PC-9 (cell line): ENCODE measurements at regions not wholly inside any gene's neighbourhood (a gene's known extent, or its start where the extent isn't known, plus 50 kb on each side); places are given as distances from the start of the nearest gene placed in this dataset.

Experiments used
- BruUV-seq: library from RNA; stranded (reverse); fragments of 400-500 nt; replicated peaks from 2 replicates; lab custom pipeline; 2021; lab: Mats Ljungman, UMichigan
- CTCF ChIA-PET: fragments of 300-600 bp; sonication (Branson Sonifier 250); formaldehyde crosslinking; loops from one replicate; lab custom pipeline; 2022; ENCODE audit warnings: antibody characterized with exemption; lab: Charles Lee
- POLR2A ChIA-PET: fragments of 300-600 bp; sonication (Branson Sonifier 250); formaldehyde crosslinking; loops from one replicate; lab custom pipeline; 2022; ENCODE audit warnings: antibody characterized with exemption; ENCODE audit not compliant: unreplicated experiment; lab: Charles Lee
- DNase-seq, 2 experiments: peaks; one replicate each; pipeline versions ENCODE4 v3.0.0 to v3.0.0-alpha.2; 2015 to 2022; ENCODE audit warnings: mixed read lengths in 1 of 2
- H2AFZ ChIP-seq: fragments of 200-600 bp; sonication (generic); 2 replicates; pipeline ENCODE4 v1.8.1; 2017; ENCODE audit warnings: antibody characterized with exemption
- H3F3A ChIP-seq: fragments of 200-600 bp; sonication (generic); 2 replicates; pipeline ENCODE4 v1.8.1; 2017; ENCODE audit warnings: antibody characterized with exemption, mild to moderate bottlenecking, low read depth; ENCODE audit not compliant: insufficient read depth
- H3K27ac ChIP-seq: fragments of 200-600 bp; sonication (generic); 2 replicates; pipeline ENCODE4 v1.6.1; 2016; ENCODE audit warnings: mixed run types
- H3K27me3 ChIP-seq: fragments of 200-600 bp; sonication (generic); 2 replicates; pipeline ENCODE4 v1.6.1; 2016; ENCODE audit warnings: low read depth, mixed run types; ENCODE audit not compliant: insufficient read depth
- H3K36me3 ChIP-seq: fragments of 200-600 bp; sonication (generic); 2 replicates; pipeline ENCODE4 v1.6.1; 2016; ENCODE audit warnings: low read depth, mixed run types
- H3K4me1 ChIP-seq: fragments of 200-600 bp; sonication (generic); replicated peaks from 2 replicates; pipeline ENCODE4 v1.6.1; 2016; ENCODE audit warnings: mixed run types; ENCODE audit not compliant: insufficient read depth
- H3K4me2 ChIP-seq: fragments of 200-600 bp; sonication (generic); 2 replicates; pipeline ENCODE4 v1.6.1; 2017; ENCODE audit warnings: mixed run types
- H3K4me3 ChIP-seq: fragments of 200-600 bp; sonication (generic); 2 replicates; pipeline ENCODE4 v1.6.1; 2016; ENCODE audit warnings: mixed run types
- H3K79me2 ChIP-seq: fragments of 200-600 bp; sonication (generic); 2 replicates; pipeline ENCODE4 v1.6.1; 2017; ENCODE audit warnings: low read depth, mixed run types
- H3K9me2 ChIP-seq: fragments of 200-600 bp; sonication (generic); 2 replicates; pipeline ENCODE4 v1.8.1; 2017; ENCODE audit warnings: mild to moderate bottlenecking; ENCODE audit not compliant: insufficient read depth
- H3K9me3 ChIP-seq: fragments of 200-600 bp; sonication (generic); 2 replicates; pipeline ENCODE4 v1.8.1; 2016; ENCODE audit warnings: low read depth; ENCODE audit not compliant: insufficient read depth
- H4K20me1 ChIP-seq: fragments of 200-600 bp; sonication (generic); 2 replicates; pipeline ENCODE4 v1.8.1; 2017; ENCODE audit not compliant: insufficient read depth
- CTCF ChIP-seq: fragments of 200-600 bp; sonication (generic); conservative IDR thresholded peaks from 2 replicates; pipeline ENCODE4 v1.6.1; 2017; ENCODE audit warnings: mixed run types, antibody characterized with exemption, mild to moderate bottlenecking, moderate library complexity
- EZH2 ChIP-seq: fragments of 200-600 bp; sonication (generic); IDR thresholded peaks from 2 replicates; pipeline ENCODE4 v1.8.0; 2017; ENCODE audit warnings: antibody characterized with exemption, low read depth
- intact Hi-C: fragments of 100-400 bp; cut with micrococcal nuclease; formaldehyde crosslinking; loops from one replicate; pipeline ENCODE4 v1.10.0; 2022; ENCODE audit not compliant: unreplicated experiment

- BruUV-seq, result no TSS peak
- no peak overlapping the region for H3K27ac ChIP-seq
- no peak overlapping the region for H3K4me3 ChIP-seq
- ChIA-PET CTCF (no interaction called here), POLR2A (no interaction called here)
- no peaks in the 10 kb centered on the region for H4K20me1 ChIP-seq
- no peaks in the 10 kb centered on the region for H3K36me3 ChIP-seq
- H3K9me2 ChIP-seq, result no peaks in the 10 kb centered on the region
- no peaks in the 10 kb centered on the region for H3F3A ChIP-seq
- H3K27me3 ChIP-seq, result no peaks in the 10 kb centered on the region
- intact Hi-C loops, result no loop called here
- H3K4me1 ChIP-seq, result no peaks in the 10 kb centered on the region
- no peak overlapping the region for H3K4me2 ChIP-seq
- TF ChIP-seq EZH2 (no peak), CTCF (no peak)
- DNase-seq, result no peak
- no peaks in the 10 kb centered on the region for H3K9me3 ChIP-seq
- no peak overlapping the region for H2AFZ ChIP-seq
- no peaks in the 10 kb centered on the region for H3K79me2 ChIP-seq
Observed at GRCh38 chr12:23428758-23429157, 520.7 kb downstream of the SOX5 start.

- Histone ChIP-seq H3F3A (no peaks in the 10 kb centered on the region), H3K9me3 (no peaks in the 10 kb centered on the region), H3K4me2 (no peak overlapping the region), H3K4me1 (no peaks in the 10 kb centered on the region), H4K20me1 (no peaks in the 10 kb centered on the region), H3K27ac (no peak overlapping the region), H3K36me3 (no peaks in the 10 kb centered on the region), H2AFZ (no peak overlapping the region), H3K4me3 (no peak overlapping the region), H3K79me2 (no peaks in the 10 kb centered on the region), H3K27me3 (no peaks in the 10 kb centered on the region), H3K9me2 (no peaks in the 10 kb centered on the region)
- no peak for DNase-seq
- ChIA-PET POLR2A (no interaction called here), CTCF (no interaction called here)
- no TSS peak for BruUV-seq
- TF ChIP-seq CTCF, result no peak
- intact Hi-C loops, result no loop called here
Observed at GRCh38 chr12:23431006-23431405, 518.5 kb downstream of the SOX5 start.

- Histone ChIP-seq H4K20me1 (no peaks in the 10 kb centered on the region), H3K27me3 (no peaks in the 10 kb centered on the region), H3K4me2 (no peak overlapping the region), H3K9me2 (no peaks in the 10 kb centered on the region), H3K79me2 (no peaks in the 10 kb centered on the region), H3K27ac (no peak overlapping the region), H3K36me3 (no peaks in the 10 kb centered on the region), H3K4me1 (no peaks in the 10 kb centered on the region), H2AFZ (no peak overlapping the region), H3K4me3 (no peak overlapping the region), H3F3A (no peaks in the 10 kb centered on the region), H3K9me3 (no peaks in the 10 kb centered on the region)
- ChIA-PET POLR2A (no interaction called here), CTCF (no interaction called here)
- TF ChIP-seq CTCF (no peak), EZH2 (no peak)
- BruUV-seq, result no TSS peak
- DNase-seq, result no peak
- intact Hi-C loops, result no loop called here
Observed at GRCh38 chr12:23433121-23433520, 516.3 kb downstream of the SOX5 start.
